Skeletal muscle tissue (tissue), 3 donors: ENCODE measurements at regions not wholly inside any gene's neighbourhood (a gene's known extent, or its start where the extent isn't known, plus 50 kb on each side); places are given as distances from the start of the nearest gene placed in this dataset.

ENCODE experiments used
- H3K27ac ChIP-seq: one replicate; pipeline ENCODE4 v1.7.0; 2013; ENCODE audit warnings: mild to moderate bottlenecking, low read depth, low read length, inconsistent platforms
- H3K27me3 ChIP-seq, 3 donors: one replicate each; pipeline ENCODE4 v1.7.0; 2013; ENCODE audit warnings: low read length in 3 of 3; ENCODE audit not compliant: control insufficient read depth in 3 of 3, insufficient read depth in 3 of 3
- H3K36me3 ChIP-seq, 3 donors: one replicate each; pipeline ENCODE4 v1.7.0; 2013; ENCODE audit warnings: low read length in 3 of 3; ENCODE audit not compliant: control insufficient read depth in 3 of 3, insufficient read depth in 3 of 3
- H3K4me1 ChIP-seq, 3 donors: one replicate each; pipeline ENCODE4 v1.7.0; 2013; ENCODE audit warnings: low read length in 3 of 3, mild to moderate bottlenecking in 3 of 3; ENCODE audit not compliant: control insufficient read depth in 3 of 3, insufficient read depth in 3 of 3
- H3K4me3 ChIP-seq, 3 donors: one replicate each; pipeline ENCODE4 v1.7.0; 2013; ENCODE audit warnings: low read length in 3 of 3
- H3K9ac ChIP-seq, 3 donors: one replicate each; pipeline ENCODE4 v1.7.0; 2013; ENCODE audit warnings: low read length in 3 of 3, mild to moderate bottlenecking in 3 of 3, moderate library complexity in 2 of 3, low read depth in 1 of 3
- H3K9me3 ChIP-seq, 3 donors: one replicate each; pipeline ENCODE4 v1.7.0; 2013; ENCODE audit warnings: low read length in 3 of 3; ENCODE audit not compliant: control insufficient read depth in 3 of 3
- donor health status: Osteomylitis.

DNA sequence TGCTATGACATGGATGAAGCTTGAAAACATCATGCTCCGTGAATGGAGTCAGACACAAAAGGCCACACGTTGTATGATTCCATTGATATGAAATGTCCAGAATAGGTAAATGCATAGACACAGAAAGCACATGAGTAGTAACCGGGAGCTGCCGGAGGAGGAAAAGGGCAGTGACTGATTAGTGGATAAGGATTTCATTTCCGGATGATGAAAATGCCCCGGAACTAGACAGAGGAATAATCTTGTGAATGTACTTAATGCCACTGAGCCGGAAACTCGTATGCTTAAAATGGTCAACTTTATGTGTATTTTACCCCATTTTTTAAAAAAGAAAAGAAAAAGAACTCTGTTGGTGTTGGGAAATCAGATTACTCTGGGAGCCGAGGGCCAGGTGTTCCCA is 112.7 kb upstream of the FAM9B start:
- Histone ChIP-seq H3K27ac (no peak overlapping the region), H3K36me3 (no peaks in the 10 kb centered on the region)

DNA sequence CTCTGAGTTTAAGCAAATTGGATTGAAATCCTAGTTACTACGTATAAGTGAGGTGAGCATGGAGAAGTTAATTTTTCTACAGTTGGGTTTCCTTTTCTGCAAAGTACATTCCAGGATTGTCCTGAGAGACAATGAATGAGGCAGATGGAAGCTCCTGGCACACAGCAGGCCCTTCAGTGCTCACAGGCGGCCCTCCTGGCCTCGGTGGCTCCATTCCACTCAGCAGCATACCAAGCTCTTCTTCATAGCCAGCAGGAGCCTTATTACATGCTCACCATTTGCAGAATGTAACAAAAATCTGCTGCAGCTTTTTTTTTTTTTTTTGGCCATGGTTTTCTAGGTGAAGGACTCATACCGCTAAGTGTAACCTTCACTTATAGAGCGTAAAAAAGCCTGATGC is 113.2 kb upstream of the FAM9B start:
- H3K27me3 ChIP-seq: no peaks in the 10 kb centered on the region
- no peaks in the 10 kb centered on the region for H3K4me1 ChIP-seq
- H3K27ac ChIP-seq: no peak overlapping the region
- no peaks in the 10 kb centered on the region for H3K36me3 ChIP-seq
- H3K9ac ChIP-seq: no peak overlapping the region
- no peaks in the 10 kb centered on the region for H3K9me3 ChIP-seq
- no peak overlapping the region for H3K4me3 ChIP-seq

More for the DNA sequence above, 112.7 kb upstream of the FAM9B start:
- no peaks in the 10 kb centered on the region for H3K27me3 ChIP-seq
- no peak overlapping the region for H3K4me3 ChIP-seq
- H3K9me3 ChIP-seq: no peaks in the 10 kb centered on the region
- no peak overlapping the region for H3K9ac ChIP-seq
- no peaks in the 10 kb centered on the region for H3K4me1 ChIP-seq

DNA sequence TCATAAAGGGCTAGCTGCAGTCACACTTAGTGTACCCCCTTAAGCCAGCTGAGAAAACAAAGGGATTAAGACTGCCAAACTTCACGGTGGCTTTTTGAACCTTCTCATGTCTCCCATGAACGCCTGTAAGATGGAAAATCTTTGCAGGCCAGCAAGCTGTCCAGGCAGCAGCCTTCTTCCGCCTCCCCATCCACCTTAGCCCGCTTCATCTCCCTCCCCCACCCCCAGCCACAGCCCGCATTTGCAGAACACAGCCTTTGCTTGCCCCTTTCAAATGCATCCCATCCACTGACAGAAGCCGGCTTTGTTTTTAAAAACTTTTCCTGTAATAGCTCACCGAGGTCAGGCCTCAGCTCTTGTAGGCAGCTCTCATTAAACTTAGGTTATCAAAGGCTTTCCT is 113.8 kb upstream of the FAM9B start:
- no peak overlapping the region for H3K4me3 ChIP-seq
- no peaks in the 10 kb centered on the region for H3K4me1 ChIP-seq
- no peaks in the 10 kb centered on the region for H3K27me3 ChIP-seq
- no peak overlapping the region for H3K27ac ChIP-seq
- no peak overlapping the region for H3K9ac ChIP-seq
- no peaks in the 10 kb centered on the region for H3K36me3 ChIP-seq
- no peaks in the 10 kb centered on the region for H3K9me3 ChIP-seq

DNA sequence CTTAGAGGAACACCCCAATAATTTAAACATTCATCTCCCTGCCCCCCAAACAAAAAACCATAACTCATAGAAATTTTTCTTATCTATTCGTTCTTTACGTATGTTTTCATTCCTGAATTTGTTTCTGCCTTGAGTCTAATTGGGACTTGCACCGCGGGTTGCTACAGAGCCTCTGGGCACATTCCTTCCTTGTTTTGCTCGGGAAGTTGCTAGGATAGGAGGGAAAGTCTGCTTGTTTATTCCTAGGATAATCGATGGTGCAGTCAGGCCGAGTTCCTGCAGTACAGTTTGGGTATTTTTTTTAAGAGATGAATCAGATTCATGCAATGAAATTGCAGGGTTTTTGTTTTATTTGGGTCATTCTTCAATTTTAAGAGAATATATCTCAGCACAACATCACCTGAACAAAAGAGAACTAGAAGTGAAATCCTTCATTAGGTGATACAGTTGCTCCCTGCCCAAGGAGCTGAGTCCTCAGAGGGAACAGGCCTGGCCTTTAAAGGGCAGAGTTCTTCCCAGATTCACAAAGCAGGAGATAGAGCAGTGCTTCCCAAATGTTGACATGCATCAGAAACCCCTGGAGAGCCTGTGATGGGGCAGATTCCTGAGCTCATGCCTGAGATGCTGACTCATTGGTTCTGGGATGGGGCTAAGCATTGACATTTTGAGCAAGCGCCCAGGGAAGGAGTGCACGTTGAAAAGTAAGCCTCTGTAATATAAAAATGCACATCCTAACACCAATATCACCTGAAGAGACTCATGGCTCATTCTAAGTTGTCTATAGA is 114.9 kb upstream of the FAM9B start:
- H3K36me3 ChIP-seq: no peaks in the 10 kb centered on the region
- H3K27me3 ChIP-seq: no peaks in the 10 kb centered on the region
- no peak overlapping the region for H3K9ac ChIP-seq
- H3K4me3 ChIP-seq: no peak overlapping the region
- H3K27ac ChIP-seq: no peak overlapping the region
- H3K9me3 ChIP-seq: no peaks in the 10 kb centered on the region
- no peaks in the 10 kb centered on the region for H3K4me1 ChIP-seq

- H3K36me3 ChIP-seq: no peaks in the 10 kb centered on the region
- H3K9ac ChIP-seq: no peak overlapping the region
- H3K4me3 ChIP-seq: no peak overlapping the region
- H3K27me3 ChIP-seq: no peaks in the 10 kb centered on the region
- no peaks in the 10 kb centered on the region for H3K4me1 ChIP-seq
- H3K9me3 ChIP-seq: no peaks in the 10 kb centered on the region
- H3K27ac ChIP-seq: no peak overlapping the region
Observed at GRCh38 chrX:9149501-9150245, 115.7 kb upstream of the FAM9B start.

GRCh38 chrX:9151772-9152307 is 117.9 kb upstream of the FAM9B start:
- Histone ChIP-seq H3K27ac (no peak overlapping the region), H3K9ac (no peak overlapping the region), H3K9me3 (peaks cover 0 to 2% (median 0%) of the 10 kb centered on the region in 3 donors), H3K4me1 (no peaks in the 10 kb centered on the region), H3K36me3 (no peaks in the 10 kb centered on the region), H3K4me3 (no peak overlapping the region), H3K27me3 (no peaks in the 10 kb centered on the region)

DNA sequence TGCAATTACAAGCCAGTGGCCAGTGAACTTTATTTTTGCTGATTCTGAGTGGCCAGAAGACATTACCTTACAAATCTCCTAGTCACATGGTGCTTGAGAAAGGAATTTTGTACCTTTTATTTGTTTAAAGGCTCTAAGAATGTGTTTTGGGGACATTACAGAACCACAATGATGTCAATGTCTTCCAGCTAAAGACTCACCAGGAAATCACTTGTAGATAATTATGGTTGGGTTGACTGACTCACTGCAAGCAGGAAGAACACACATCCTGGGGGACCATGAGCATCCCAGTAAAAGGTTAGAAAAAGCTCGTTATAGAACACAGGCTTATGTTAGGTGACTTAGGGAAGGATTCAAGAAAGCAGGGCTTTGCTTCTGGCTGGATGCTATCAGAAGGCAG is 119.4 kb upstream of the FAM9B start:
- Histone ChIP-seq H3K27me3 (no peaks in the 10 kb centered on the region), H3K4me1 (no peaks in the 10 kb centered on the region), H3K9ac (no peak overlapping the region), H3K4me3 (no peak overlapping the region), H3K9me3 (peaks cover 0 to 2% (median 0%) of the 10 kb centered on the region in 3 donors), H3K36me3 (no peaks in the 10 kb centered on the region), H3K27ac (no peak overlapping the region)

DNA sequence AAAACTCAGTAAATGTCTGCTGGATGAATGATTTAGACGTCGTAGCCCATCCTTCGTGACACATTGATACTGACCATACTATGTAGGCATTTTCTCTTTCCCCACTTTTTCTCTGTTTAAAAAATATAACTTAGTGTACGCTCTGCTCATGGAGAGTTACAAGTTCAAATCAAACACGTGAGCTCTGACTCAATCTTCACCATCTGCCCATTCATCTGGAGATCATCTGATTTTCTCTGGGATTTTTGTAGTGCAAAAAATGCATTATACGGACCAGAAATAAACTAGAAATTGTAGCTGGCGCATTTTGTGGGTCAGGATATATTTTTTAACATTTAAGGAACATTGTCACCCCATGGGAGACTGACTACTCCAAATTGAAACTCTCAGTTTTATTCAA is 124.7 kb upstream of the FAM9B start:
- Histone ChIP-seq H3K9ac (no peak overlapping the region), H3K36me3 (no peaks in the 10 kb centered on the region), H3K4me1 (no peaks in the 10 kb centered on the region), H3K27me3 (no peaks in the 10 kb centered on the region), H3K4me3 (no peak overlapping the region), H3K27ac (no peak overlapping the region), H3K9me3 (peaks cover 0 to 2% (median 0%) of the 10 kb centered on the region in 3 donors)

DNA sequence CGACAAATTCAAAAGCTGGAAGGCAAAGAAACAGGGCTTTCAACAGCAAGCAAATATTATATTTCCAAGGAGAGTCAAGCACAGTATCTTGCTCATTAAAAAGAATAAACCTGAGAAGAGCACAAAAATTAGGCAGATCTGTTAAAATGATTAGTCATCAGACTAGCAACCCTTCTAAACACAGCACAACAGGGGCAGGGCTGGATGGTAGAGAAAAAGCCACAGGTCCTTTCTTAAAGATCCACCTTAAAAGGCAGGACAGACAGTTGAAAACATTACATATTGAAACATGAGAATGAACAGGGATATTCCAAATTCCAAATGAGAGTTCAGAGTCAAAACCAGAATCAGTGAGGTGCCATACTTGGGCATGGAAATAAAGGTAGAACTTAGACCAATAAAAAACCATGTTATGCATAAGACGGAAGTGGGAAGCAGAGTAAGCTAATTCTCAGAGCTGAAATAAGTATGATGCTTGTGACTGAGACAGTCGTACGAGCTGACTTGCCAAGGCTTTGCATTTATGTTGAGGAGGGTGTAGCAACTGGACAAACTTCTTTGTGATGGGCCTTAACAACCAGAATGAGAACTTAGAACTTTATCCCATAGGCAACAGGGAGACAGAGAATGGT is 126.9 kb upstream of the FAM9B start:
- no peak overlapping the region for H3K4me3 ChIP-seq
- no peaks in the 10 kb centered on the region for H3K4me1 ChIP-seq
- H3K36me3 ChIP-seq: no peaks in the 10 kb centered on the region
- H3K27ac ChIP-seq: no peak overlapping the region
- H3K9ac ChIP-seq: no peak overlapping the region
- no peaks in the 10 kb centered on the region for H3K9me3 ChIP-seq
- H3K27me3 ChIP-seq: no peaks in the 10 kb centered on the region

DNA sequence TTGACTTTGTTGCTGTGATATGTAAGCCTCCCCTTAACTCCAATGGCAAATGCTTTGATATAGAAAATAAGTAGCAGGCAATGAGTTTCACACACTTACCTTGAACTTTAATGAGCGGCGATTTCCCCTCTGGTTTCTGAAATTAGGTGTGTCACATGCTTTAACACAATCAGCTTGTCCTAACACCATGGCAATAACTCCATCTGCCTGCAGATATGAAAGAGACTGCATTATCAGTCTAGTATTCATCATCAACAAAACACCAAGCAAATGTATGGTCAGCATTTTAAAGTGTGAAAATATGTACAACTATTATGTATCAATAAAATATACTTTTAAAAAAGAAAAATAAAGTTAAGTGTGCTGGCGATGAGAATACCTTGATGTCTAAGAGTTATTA is 128.8 kb upstream of the FAM9B start:
- Histone ChIP-seq H3K9ac (no peak overlapping the region), H3K9me3 (peaks cover 0 to 3% (median 2%) of the 10 kb centered on the region in 3 donors), H3K4me3 (no peak overlapping the region), H3K36me3 (no peaks in the 10 kb centered on the region), H3K27ac (no peak overlapping the region), H3K27me3 (no peaks in the 10 kb centered on the region), H3K4me1 (no peaks in the 10 kb centered on the region)
